H1 (cell line): ENCODE measurements at regions not wholly inside any gene's neighbourhood (a gene's known extent, or its start where the extent isn't known, plus 50 kb on each side); places are given as distances from the start of the nearest gene placed in this dataset.

ENCODE experiments used
- CBX5 ChIP-seq: fragments of 300-800, 300-1000 bp; sonication (generic); IDR thresholded peaks from 2 replicates; pipeline ENCODE4 v1.7.1; 2016; ENCODE audit warnings: antibody characterized with exemption, low read length, low read depth
- CHD2 ChIP-seq: IDR thresholded peaks from 2 replicates; pipeline ENCODE4 v1.6.1; 2012; ENCODE audit warnings: low read length, improper control_type of control experiment
- EGR1 ChIP-seq: IDR thresholded peaks from 2 replicates; pipeline ENCODE4 v1.6.1; 2011; ENCODE audit warnings: low read depth, low read length, borderline replicate concordance
- HDAC2 ChIP-seq, 2 experiments: fragments of 300-600 bp in 1 of 2; sonication (generic) in 1 of 2; IDR thresholded peaks; 2 replicates each; pipeline ENCODE4 v1.6.1; 2011 to 2012; ENCODE audit warnings: low read depth in 2 of 2, low read length in 2 of 2, mild to moderate bottlenecking in 2 of 2, moderate library complexity in 2 of 2, borderline replicate concordance in 1 of 2, inconsistent platforms in 1 of 2
- JUND ChIP-seq: IDR thresholded peaks from 2 replicates; pipeline ENCODE4 v1.6.1; 2011; ENCODE audit warnings: mild to moderate bottlenecking, improper control_type of control experiment, low read length
- KDM4A ChIP-seq: IDR thresholded peaks from one replicate; pipeline ENCODE4 v1.7.1; 2012; ENCODE audit warnings: low read depth, mild to moderate bottlenecking, moderate library complexity, low read length, inconsistent platforms; ENCODE audit not compliant: severe bottlenecking
- KDM5A ChIP-seq: fragments of 200-600 bp; IDR thresholded peaks from 2 replicates; pipeline ENCODE4 v1.7.1; 2012; ENCODE audit warnings: mild to moderate bottlenecking, low read length, inconsistent platforms, mixed read lengths
- RFX5 ChIP-seq: IDR thresholded peaks from 2 replicates; pipeline ENCODE4 v1.6.1; 2011; ENCODE audit warnings: low read depth, low read length, improper control_type of control experiment, borderline replicate concordance
- RNF2 ChIP-seq: fragments of 200-900, 300-1000 bp; sonication (generic); IDR thresholded peaks from 2 replicates; pipeline ENCODE4 v1.7.1; 2016; ENCODE audit warnings: borderline replicate concordance, low read depth, mild to moderate bottlenecking, antibody characterized with exemption, low read length; ENCODE audit not compliant: poor library complexity, severe bottlenecking; ENCODE audit errors: missing control alignments
- TCF12 ChIP-seq: IDR thresholded peaks from 2 replicates; pipeline ENCODE4 v1.6.1; 2011; ENCODE audit warnings: low read depth, mild to moderate bottlenecking, low read length
- TF ChIP-seq, protein P1 (sequence below): fragments of 300-600 bp; sonication (generic); IDR thresholded peaks from 2 replicates; pipeline ENCODE4 v1.7.1; 2012; ENCODE audit warnings: low read length, moderate library complexity, mild to moderate bottlenecking, inconsistent platforms; ENCODE audit not compliant: insufficient replicate concordance

DNA sequence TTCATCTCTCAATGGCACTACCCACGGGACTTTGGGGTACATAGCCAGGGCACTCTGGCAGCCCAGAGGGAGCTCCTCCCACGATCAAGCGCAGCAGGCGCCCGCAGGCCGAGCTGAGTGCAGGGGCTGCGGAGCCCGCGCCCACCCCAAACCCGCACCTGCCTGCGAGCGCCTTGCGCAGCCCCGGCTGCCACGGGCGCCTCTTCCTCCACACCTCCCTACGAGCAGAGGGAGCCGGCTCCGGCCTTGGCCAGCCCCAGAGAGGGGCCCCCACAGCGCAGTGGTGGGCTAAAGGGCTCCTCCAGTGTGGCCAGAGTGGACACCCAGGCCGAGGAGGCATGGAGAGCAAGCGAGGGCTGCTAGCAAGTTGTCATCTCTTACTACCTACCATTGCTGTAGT is 165.2 kb downstream of the UBE2E3 start (continued):
- TF ChIP-seq, protein P1, sequence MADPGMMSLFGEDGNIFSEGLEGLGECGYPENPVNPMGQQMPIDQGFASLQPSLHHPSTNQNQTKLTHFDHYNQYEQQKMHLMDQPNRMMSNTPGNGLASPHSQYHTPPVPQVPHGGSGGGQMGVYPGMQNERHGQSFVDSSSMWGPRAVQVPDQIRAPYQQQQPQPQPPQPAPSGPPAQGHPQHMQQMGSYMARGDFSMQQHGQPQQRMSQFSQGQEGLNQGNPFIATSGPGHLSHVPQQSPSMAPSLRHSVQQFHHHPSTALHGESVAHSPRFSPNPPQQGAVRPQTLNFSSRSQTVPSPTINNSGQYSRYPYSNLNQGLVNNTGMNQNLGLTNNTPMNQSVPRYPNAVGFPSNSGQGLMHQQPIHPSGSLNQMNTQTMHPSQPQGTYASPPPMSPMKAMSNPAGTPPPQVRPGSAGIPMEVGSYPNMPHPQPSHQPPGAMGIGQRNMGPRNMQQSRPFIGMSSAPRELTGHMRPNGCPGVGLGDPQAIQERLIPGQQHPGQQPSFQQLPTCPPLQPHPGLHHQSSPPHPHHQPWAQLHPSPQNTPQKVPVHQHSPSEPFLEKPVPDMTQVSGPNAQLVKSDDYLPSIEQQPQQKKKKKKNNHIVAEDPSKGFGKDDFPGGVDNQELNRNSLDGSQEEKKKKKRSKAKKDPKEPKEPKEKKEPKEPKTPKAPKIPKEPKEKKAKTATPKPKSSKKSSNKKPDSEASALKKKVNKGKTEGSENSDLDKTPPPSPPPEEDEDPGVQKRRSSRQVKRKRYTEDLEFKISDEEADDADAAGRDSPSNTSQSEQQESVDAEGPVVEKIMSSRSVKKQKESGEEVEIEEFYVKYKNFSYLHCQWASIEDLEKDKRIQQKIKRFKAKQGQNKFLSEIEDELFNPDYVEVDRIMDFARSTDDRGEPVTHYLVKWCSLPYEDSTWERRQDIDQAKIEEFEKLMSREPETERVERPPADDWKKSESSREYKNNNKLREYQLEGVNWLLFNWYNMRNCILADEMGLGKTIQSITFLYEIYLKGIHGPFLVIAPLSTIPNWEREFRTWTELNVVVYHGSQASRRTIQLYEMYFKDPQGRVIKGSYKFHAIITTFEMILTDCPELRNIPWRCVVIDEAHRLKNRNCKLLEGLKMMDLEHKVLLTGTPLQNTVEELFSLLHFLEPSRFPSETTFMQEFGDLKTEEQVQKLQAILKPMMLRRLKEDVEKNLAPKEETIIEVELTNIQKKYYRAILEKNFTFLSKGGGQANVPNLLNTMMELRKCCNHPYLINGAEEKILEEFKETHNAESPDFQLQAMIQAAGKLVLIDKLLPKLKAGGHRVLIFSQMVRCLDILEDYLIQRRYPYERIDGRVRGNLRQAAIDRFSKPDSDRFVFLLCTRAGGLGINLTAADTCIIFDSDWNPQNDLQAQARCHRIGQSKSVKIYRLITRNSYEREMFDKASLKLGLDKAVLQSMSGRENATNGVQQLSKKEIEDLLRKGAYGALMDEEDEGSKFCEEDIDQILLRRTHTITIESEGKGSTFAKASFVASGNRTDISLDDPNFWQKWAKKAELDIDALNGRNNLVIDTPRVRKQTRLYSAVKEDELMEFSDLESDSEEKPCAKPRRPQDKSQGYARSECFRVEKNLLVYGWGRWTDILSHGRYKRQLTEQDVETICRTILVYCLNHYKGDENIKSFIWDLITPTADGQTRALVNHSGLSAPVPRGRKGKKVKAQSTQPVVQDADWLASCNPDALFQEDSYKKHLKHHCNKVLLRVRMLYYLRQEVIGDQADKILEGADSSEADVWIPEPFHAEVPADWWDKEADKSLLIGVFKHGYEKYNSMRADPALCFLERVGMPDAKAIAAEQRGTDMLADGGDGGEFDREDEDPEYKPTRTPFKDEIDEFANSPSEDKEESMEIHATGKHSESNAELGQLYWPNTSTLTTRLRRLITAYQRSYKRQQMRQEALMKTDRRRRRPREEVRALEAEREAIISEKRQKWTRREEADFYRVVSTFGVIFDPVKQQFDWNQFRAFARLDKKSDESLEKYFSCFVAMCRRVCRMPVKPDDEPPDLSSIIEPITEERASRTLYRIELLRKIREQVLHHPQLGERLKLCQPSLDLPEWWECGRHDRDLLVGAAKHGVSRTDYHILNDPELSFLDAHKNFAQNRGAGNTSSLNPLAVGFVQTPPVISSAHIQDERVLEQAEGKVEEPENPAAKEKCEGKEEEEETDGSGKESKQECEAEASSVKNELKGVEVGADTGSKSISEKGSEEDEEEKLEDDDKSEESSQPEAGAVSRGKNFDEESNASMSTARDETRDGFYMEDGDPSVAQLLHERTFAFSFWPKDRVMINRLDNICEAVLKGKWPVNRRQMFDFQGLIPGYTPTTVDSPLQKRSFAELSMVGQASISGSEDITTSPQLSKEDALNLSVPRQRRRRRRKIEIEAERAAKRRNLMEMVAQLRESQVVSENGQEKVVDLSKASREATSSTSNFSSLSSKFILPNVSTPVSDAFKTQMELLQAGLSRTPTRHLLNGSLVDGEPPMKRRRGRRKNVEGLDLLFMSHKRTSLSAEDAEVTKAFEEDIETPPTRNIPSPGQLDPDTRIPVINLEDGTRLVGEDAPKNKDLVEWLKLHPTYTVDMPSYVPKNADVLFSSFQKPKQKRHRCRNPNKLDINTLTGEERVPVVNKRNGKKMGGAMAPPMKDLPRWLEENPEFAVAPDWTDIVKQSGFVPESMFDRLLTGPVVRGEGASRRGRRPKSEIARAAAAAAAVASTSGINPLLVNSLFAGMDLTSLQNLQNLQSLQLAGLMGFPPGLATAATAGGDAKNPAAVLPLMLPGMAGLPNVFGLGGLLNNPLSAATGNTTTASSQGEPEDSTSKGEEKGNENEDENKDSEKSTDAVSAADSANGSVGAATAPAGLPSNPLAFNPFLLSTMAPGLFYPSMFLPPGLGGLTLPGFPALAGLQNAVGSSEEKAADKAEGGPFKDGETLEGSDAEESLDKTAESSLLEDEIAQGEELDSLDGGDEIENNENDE, result no peak
- TF ChIP-seq RFX5, result no peak
- no peak for TF ChIP-seq CBX5
- TF ChIP-seq KDM4A, result no peak
- TF ChIP-seq HDAC2 (IDR thresholded peaks at IDR 0.05; ENCODE audit: borderline replicate concordance in 1 of 2, low read depth in 2 of 2, low read length in 2 of 2), result no peak
- TF ChIP-seq KDM5A, result no peak
- no peak for TF ChIP-seq EGR1
- TF ChIP-seq JUND, result no peak
- TF ChIP-seq TCF12, result no peak
- no peak for TF ChIP-seq CHD2
- TF ChIP-seq RNF2, result no peak
